ENCODE measurements at regions not wholly inside any gene's neighbourhood (a gene's known extent, or its start where the extent isn't known, plus 50 kb on each side); places are given as distances from the start of the nearest gene placed in this dataset.
"Not testable (repeated sequence)": the region's sequence is repeated elsewhere in the genome, so short reads cannot be mapped to it uniquely, and the experiment has no call there.

DNA sequence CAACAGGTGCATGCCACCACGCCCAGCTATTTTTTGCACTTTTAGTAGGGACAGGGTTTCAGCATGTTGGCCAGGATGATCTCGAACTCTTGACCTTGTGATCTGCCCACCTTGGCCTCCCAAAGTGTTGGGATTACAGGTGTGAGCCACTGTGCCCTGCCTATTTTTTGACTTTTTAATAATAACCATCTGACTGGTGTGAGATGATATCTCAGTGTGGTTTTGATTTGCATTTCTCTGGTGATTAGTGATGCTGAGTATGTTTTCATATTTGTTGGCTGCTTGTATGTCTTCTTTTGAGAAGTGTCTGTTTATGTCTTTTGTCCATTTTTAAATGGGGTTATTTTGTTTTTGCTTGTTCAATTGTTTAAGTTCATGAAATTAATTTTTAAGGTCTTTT is 63.7 kb downstream of the HLX start:
- TF ChIP-seq ELF4 (IDR thresholded peaks at IDR 0.05); SUZ12 (IDR thresholded peaks at IDR 0.05); HDGF (IDR thresholded peaks at IDR 0.05; ENCODE audit: borderline replicate concordance); NFRKB (IDR thresholded peaks at IDR 0.05); TARDBP (IDR thresholded peaks at IDR 0.05); LEF1 (IDR thresholded peaks at IDR 0.05; ENCODE audit: borderline replicate concordance); FOXM1 (IDR thresholded peaks at IDR 0.05; ENCODE audit: borderline replicate concordance); FOXA1 (IDR thresholded peaks at IDR 0.05); ARNT (IDR thresholded peaks at IDR 0.05); SP1 (IDR thresholded peaks at IDR 0.05); FOXK2 (IDR thresholded peaks at IDR 0.05): not testable (repeated sequence)
- TF ChIP-seq, protein P1, sequence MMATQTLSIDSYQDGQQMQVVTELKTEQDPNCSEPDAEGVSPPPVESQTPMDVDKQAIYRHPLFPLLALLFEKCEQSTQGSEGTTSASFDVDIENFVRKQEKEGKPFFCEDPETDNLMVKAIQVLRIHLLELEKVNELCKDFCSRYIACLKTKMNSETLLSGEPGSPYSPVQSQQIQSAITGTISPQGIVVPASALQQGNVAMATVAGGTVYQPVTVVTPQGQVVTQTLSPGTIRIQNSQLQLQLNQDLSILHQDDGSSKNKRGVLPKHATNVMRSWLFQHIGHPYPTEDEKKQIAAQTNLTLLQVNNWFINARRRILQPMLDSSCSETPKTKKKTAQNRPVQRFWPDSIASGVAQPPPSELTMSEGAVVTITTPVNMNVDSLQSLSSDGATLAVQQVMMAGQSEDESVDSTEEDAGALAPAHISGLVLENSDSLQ (IDR thresholded peaks at IDR 0.05) = not testable (repeated sequence)

Measured in HEK293T (cell line).